HCEC 1CT (cell line): ENCODE measurements at regions not wholly inside any gene's neighbourhood (a gene's known extent, or its start where the extent isn't known, plus 50 kb on each side); places are given as distances from the start of the nearest gene placed in this dataset.
"Not testable (repeated sequence)": the region's sequence is repeated elsewhere in the genome, so short reads cannot be mapped to it uniquely, and the experiment has no call there.

Experiments
- DNase-seq: peaks from one replicate; pipeline ENCODE4 v3.0.0-alpha.2; 2017

GRCh38 chr6:144479991-144480390, 194.9 kb downstream of the UTRN start:
- DNase-seq = no peak

DNA sequence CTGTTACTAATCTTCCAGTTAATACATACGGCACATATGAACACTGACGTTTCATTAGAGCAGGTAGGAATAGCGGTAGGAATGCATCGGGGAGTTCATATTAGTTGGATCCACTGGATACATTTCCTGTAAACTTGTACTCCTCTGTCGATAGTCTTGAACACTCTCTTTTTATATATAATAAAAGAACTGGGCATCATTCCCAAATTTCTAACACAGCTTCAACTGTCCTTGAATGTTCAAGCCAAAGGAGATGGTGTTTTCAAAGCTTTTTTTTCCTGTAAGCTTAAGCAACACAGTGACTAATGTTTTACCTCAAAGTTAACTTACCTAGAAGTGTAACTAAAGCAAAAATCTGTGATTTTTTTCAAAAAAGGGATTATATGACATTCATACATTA, 195.3 kb downstream of the UTRN start:
- DNase-seq = no peak

GRCh38 chr6:144481527-144481926, 196.4 kb downstream of the UTRN start:
- DNase-seq = no peak

DNA sequence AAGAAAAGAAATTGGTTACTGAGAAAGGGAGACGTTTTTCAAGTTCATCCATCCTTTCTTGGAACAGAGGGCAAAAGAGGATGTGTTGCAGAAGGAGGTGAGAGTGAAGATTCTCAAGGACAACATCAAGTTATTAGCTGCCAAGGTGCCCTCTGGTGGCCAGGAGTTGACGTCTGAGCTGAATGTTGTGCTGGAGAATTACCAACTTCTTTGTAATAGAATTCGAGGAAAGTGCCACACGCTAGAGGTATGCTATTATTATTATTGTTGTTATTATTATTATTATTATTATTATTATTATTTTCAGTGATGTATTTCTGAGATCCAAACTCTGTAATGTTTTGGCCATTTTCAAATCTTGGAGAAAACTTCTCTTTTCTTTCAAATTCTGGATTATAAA, 197.0 kb downstream of the UTRN start:
- peak; percentile 73 for DNase-seq

DNA sequence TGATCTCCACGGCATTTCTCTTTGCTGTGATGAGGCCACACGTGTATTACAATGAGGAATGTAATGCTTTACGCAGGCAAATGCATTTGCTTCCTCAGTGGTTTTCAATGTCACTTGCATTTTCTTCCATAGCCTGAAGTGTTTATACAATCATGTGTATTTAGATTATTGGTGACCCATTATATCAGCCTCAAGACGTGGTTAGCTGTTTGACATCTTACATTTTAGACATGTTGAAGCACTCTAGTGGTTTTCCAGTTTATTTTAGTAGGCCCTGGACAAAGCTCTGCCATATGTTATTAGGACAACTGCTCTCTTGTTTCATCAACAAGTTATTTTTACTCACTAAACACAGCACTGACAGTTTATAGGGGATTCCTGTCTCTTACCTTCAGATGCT, 200.4 kb downstream of the UTRN start:
- no peak for DNase-seq

DNA sequence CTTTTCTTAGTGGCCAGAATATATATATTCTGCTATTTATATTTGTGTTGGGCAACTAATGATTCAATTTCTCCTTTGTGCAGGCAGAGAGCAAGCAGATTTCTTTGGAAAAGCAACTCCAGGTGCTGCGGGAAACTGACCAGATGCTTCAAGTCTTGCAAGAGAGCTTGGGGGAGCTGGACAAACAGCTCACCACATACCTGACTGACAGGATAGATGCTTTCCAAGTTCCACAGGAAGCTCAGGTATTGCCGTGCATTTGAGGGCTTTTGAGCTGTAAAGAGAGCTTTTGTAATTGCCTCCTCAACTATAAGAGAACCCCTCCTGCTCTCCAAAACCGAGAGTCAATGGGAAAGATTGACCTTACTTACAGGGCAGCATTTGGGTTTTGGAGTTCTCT, 203.5 kb downstream of the UTRN start:
- no peak for DNase-seq

GRCh38 chr6:144493035-144493910, 208.1 kb downstream of the UTRN start:
- peak; percentile 63 for DNase-seq

- DNase-seq = not testable (repeated sequence)
These were observed 209.9 kb downstream of the UTRN start for GRCh38 chr6:144495076-144495475.

DNA sequence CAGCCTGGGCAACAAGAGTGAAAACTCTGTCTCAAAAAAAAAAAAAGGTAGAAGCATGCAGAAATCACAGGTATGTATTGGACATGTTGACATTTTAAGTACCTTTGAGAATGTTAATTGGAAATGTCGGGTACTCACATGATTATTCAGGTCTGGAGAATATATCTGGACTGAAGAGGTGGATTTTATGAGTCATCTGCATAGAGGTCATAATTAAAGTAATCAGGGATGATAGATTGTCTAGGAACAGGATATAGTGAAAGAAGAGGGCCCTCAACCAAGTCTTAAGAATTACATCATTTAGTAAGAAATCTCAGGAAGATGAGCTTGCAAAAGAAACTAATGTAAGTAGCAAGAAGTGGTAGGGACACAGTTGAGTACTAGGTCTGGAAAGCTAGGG, 212.5 kb downstream of the UTRN start:
- DNase-seq = no peak

DNA sequence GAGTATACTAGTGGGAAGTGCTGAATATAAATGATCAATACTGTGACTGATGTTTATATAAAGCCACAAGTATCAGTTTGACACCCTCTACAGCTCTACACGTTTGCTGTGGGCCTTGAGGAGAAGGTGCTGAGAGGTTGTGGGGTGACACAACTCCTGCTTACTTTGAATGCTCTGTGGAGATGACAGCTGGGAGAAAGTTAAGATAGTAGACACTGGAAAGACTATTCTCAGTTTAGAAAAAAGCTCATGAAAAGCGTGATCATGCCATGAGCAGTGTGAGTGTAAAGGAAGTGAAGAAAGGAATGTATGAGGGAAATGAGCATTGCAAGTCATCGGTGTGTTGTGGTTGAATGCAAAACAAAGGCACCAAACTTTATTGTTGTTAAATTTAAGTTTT, 215.8 kb downstream of the UTRN start:
- no peak for DNase-seq

GRCh38 chr6:144505214-144505613, 220.1 kb downstream of the UTRN start:
- DNase-seq = not testable (repeated sequence)

- not testable (repeated sequence) for DNase-seq
These were observed 220.9 kb downstream of the UTRN start for GRCh38 chr6:144506051-144506450.

DNA sequence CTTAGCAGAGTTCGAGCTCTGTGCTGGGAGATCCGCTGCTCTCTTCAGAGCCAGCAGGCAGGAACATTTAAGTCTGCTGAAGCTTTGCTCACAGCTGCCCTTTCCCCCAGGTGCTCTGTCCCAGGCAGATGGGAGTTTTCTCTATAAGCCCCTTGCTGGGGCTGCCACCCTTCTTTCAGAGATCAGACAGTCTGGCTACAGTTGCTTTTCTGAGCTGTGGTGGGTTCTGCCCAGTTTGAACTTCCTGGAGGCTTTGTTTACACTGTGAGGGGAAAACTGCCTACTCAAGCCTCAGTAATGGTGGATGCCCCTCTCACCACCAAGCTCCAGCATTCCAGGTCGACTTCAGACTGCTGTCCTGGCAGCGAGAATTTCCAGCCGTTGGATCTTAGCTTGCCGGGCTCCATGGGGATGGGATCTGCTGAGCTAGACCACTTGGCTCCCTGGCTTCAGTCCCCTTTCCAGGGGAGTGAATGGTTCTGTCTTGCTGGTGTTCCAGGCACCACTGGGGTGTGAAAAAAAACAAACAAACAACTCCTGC, 222.7 kb downstream of the UTRN start:
- DNase-seq = not testable (repeated sequence)

DNA sequence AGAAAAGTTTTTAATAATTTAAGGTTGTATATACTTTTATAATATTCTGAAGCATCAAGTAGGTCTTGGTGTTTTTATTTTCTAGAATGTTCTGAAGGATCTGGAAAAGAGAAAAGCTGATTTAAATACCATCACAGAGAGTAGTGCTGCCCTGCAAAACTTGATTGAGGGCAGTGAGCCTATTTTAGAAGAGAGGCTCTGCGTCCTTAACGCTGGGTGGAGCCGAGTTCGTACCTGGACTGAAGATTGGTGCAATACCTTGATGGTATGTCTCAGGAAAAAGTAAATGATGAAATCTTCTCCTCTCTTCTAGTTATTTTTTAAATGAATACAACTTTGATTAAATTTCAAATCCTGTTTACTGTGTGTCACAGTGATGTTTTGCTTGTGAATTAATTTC, 225.7 kb downstream of the UTRN start:
- no peak for DNase-seq

DNA sequence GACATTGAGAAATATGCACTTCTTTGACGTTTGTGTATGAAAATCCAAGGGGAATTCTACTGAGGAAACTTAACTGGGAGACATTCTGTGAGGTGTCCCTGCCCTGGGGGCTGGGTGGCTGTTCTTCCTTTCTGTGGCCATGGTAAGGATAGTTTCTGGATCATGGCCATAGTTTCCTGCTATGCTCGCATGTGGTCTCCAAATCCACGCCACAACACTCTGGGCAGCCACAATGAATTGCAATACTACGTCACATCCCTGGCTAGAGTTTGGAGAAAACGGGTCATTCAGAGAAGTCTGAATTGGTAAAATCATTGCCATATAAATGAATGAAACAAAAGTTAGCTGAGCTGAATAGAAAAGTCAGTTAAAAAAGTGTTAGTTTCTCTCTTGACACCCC, 230.6 kb downstream of the UTRN start:
- no peak for DNase-seq

DNA sequence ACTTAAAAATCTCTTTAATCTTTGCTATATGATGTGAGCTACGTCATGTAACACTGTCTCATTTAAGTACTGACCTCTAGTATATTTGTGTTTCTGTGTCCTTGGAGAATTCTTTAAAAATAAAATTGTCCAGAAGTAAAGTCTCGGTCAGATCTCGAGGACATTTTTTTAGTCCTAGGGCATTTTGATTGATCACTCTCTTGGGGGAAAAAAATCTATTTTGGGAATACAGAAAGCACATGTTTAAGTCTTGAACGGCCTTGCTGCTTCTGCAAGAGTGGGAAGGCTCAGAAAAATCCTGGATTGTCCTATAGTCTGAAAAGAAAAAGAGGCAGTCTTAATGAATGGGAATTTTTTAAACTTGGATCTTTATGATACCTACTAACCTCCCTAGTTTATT, 234.3 kb downstream of the UTRN start:
- no peak for DNase-seq

- DNase-seq = no peak
These were observed 243.7 kb downstream of the UTRN start for GRCh38 chr6:144528743-144529425.

DNA sequence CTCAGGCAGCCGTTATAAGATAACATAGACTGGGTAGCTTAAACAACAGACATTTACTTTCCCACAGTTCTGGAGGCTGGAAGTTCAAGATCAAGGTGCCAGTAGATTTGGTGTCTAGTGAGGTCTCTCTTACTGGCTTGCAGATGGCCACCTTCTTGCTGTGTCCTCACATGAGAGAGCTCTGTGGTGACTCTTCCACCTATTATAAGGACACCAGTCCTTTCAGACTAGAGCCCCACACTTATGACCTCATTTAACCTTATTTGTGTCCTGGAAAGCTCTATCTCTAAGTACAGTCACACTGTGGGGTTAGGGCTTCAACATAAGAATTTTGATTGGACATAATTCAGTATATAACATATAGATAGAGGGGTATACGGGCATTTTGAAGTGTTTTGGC, 245.0 kb downstream of the UTRN start:
- no peak for DNase-seq

- not testable (repeated sequence) for DNase-seq
These were observed 247.1 kb downstream of the UTRN start for GRCh38 chr6:144532238-144532637.

DNA sequence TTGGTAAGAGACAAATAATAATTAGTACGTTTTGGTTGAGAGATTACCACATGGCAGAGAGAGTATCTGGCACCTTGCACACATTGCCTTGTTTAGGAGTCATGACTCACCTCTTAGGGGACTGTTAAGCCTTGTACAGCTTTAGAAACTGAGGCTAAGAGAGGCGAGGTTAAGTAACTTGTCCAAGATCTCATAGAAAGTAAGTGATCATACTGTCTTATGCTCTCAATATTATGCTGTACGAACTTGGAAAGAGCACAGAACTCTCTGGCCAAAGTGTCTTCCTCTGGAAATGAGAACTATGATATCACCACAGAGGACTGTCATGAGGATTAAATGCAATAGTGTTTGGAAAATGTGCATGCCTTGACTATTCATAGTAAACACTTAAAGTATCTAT, 249.0 kb downstream of the UTRN start:
- DNase-seq = no peak

GRCh38 chr6:144535630-144536029, 250.5 kb downstream of the UTRN start:
- no peak for DNase-seq

GRCh38 chr6:144536079-144536478, 250.9 kb downstream of the UTRN start:
- no peak for DNase-seq

GRCh38 chr6:144543006-144543871, 258.1 kb downstream of the UTRN start:
- DNase-seq = peak; percentile 66
